NCI-H2029 (cell line): ENCODE measurements at regions not wholly inside any gene's neighbourhood (a gene's known extent, or its start where the extent isn't known, plus 50 kb on each side); places are given as distances from the start of the nearest gene placed in this dataset.
"Not testable (repeated sequence)": the region's sequence is repeated elsewhere in the genome, so short reads cannot be mapped to it uniquely, and the experiment has no call there.

Experiments
- DNase-seq: peaks from one replicate; lab custom pipeline; 2025; lab: John Stamatoyannopoulos, UW

- no peak for DNase-seq
These were observed 366.1 kb upstream of the RPS23 start for GRCh38 chr5:82644229-82644628.

GRCh38 chr5:82642313-82642712 lies 364.2 kb upstream of the RPS23 start:
- no peak for DNase-seq

GRCh38 chr5:82641331-82642003 lies 363.3 kb upstream of the RPS23 start:
- DNase-seq = peak; percentile 84

GRCh38 chr5:82640916-82641315 lies 362.8 kb upstream of the RPS23 start:
- no peak for DNase-seq

- no peak for DNase-seq
These were observed 361.4 kb upstream of the RPS23 start for GRCh38 chr5:82639393-82640144.

GRCh38 chr5:82636591-82636990 lies 358.4 kb upstream of the RPS23 start:
- no peak for DNase-seq

GRCh38 chr5:82635561-82636288 lies 357.6 kb upstream of the RPS23 start:
- DNase-seq = peak; percentile 43

GRCh38 chr5:82628364-82628910 lies 350.3 kb upstream of the RPS23 start:
- DNase-seq = no peak

- DNase-seq = not testable (repeated sequence)
These were observed 348.9 kb upstream of the RPS23 start for GRCh38 chr5:82626905-82627591.

- not testable (repeated sequence) for DNase-seq
These were observed 347.9 kb upstream of the RPS23 start for GRCh38 chr5:82626012-82626411.

- no peak for DNase-seq
These were observed 345.9 kb upstream of the RPS23 start for GRCh38 chr5:82624062-82624461.

GRCh38 chr5:82622711-82623514 lies 344.8 kb upstream of the RPS23 start:
- DNase-seq = no peak

- DNase-seq = no peak
These were observed 344.1 kb upstream of the RPS23 start for GRCh38 chr5:82622205-82622604.

GRCh38 chr5:82620957-82621600 lies 342.9 kb upstream of the RPS23 start:
- DNase-seq = no peak

GRCh38 chr5:82619097-82619496 lies 340.9 kb upstream of the RPS23 start:
- no peak for DNase-seq

- no peak for DNase-seq
These were observed 336.6 kb upstream of the RPS23 start for GRCh38 chr5:82614706-82615105.

- no peak for DNase-seq
These were observed 335.7 kb upstream of the RPS23 start for GRCh38 chr5:82613891-82614290.

GRCh38 chr5:82610686-82611085 lies 332.5 kb upstream of the RPS23 start:
- DNase-seq = no peak

GRCh38 chr5:82605441-82605973 lies 327.4 kb upstream of the RPS23 start:
- DNase-seq = no peak
